RWPE1 (cell line): ENCODE measurements at regions not wholly inside any gene's neighbourhood (a gene's known extent, or its start where the extent isn't known, plus 50 kb on each side); places are given as distances from the start of the nearest gene placed in this dataset.

ENCODE experiments used
- CTCF ChIA-PET: fragments of 350-600 bp; sonication (Branson Sonifier 250); formaldehyde crosslinking; extraction: SDS; loops from one replicate; lab custom pipeline; 2021; lab: Yijun Ruan, JAX
- POLR2A ChIA-PET: fragments of 400-600 bp; formaldehyde crosslinking; extraction: SDS; loops from one replicate; lab custom pipeline; 2020; ENCODE audit warnings: antibody characterized with exemption; ENCODE audit not compliant: low non-redundant PET; lab: Yijun Ruan, JAX
- DNase-seq: peaks from one replicate; pipeline ENCODE4 v3.0.0; 2012; ENCODE audit warnings: low spot score
- H3K27ac ChIP-seq: fragments of 450-650 bp; 2 replicates; pipeline ENCODE4 v1.5.1; 2017
- TF ChIP-seq, protein P1 (sequence below): fragments of 450-650 bp; conservative IDR thresholded peaks from 2 replicates; pipeline ENCODE4 v1.5.1; 2017; ENCODE audit warnings: low read depth, mild to moderate bottlenecking

- no peak overlapping the region for H3K27ac ChIP-seq
- ChIA-PET POLR2A (no interaction called here), CTCF (no interaction called here)
- TF ChIP-seq, protein P1, sequence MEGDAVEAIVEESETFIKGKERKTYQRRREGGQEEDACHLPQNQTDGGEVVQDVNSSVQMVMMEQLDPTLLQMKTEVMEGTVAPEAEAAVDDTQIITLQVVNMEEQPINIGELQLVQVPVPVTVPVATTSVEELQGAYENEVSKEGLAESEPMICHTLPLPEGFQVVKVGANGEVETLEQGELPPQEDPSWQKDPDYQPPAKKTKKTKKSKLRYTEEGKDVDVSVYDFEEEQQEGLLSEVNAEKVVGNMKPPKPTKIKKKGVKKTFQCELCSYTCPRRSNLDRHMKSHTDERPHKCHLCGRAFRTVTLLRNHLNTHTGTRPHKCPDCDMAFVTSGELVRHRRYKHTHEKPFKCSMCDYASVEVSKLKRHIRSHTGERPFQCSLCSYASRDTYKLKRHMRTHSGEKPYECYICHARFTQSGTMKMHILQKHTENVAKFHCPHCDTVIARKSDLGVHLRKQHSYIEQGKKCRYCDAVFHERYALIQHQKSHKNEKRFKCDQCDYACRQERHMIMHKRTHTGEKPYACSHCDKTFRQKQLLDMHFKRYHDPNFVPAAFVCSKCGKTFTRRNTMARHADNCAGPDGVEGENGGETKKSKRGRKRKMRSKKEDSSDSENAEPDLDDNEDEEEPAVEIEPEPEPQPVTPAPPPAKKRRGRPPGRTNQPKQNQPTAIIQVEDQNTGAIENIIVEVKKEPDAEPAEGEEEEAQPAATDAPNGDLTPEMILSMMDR, result no peak
- DNase-seq, result no peak
Measured at GRCh38 chr19:56969156-56969555, 128.6 kb upstream of the PEG3 start.

DNA sequence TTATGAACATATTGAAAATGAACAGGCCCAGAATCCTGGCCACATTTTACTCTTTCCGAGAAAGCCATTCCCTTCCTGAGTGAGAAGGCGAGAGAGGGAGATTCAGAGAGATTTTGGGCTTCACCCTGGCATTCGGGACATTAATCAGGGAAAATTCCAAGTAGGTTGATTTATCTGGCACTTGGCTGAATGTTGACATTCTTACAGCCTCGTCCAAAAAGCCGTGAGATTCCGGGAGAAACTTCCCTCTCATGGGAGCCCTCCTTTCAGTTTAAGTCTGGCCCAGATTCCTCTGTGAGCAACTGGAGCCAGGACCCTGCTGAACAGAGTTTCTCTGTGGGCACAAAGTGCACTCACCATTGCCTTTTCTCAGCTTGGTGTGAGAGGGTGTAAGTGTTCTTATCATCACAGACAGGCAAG lies 129.2 kb upstream of the PEG3 start:
- ChIA-PET POLR2A (no interaction called here), CTCF (no interaction called here)
- TF ChIP-seq, protein P1, result no peak
- H3K27ac ChIP-seq, result no peak overlapping the region
- DNase-seq, result no peak

DNA sequence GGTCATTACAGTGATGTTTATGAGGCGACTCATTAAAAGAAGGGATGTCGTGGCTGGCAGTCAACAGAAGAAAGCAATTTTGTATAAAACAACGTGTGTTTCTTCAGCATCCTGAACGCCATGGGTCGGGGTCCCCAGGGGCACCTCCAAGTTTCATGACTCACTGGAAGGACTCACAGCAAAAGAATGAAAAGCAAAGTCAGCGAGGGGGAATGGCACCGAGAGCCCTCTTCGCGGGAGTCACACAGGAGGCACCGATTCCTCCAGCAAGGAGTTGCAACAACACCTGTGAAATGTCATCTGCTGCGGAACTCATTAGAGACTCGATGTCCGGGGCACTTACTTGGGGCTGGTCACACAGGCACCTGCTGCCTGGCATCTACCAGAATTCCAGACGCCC lies 130.7 kb upstream of the PEG3 start:
- POLR2A ChIA-PET, result no interaction called here
- DNase-seq, result no peak
- no peak overlapping the region for H3K27ac ChIP-seq
- CTCF ChIA-PET, result no interaction called here
- TF ChIP-seq, protein P1, result no peak

DNA sequence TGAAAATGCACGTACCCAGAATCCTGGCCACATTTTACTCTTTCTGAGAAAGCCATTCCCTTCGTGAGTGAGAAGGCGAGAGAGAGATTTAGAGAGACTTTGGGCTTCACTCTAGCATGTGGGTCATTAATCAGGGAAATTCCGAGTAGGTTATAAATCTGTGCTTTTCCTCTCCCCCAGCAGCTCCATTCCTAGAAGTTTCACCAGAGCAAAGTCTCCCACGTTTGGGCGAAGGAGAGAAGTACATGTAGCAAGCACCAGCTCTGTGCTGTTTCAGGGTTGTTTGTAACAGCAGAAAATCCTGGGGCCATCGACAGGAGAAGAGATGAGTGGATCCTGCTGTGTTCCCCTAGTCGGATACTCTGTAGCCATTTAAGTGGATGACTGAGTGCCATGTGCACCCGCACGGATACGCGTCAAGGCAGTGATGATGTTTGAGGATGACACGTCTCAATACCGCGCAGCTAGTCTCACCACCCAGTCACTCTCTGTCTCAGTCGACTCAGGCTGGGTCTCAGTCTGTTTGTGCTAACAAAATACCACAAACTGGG lies 131.8 kb upstream of the PEG3 start:
- ChIA-PET CTCF (no interaction called here), POLR2A (no interaction called here)
- TF ChIP-seq, protein P1, result no peak
- DNase-seq, result no peak
- no peak overlapping the region for H3K27ac ChIP-seq

DNA sequence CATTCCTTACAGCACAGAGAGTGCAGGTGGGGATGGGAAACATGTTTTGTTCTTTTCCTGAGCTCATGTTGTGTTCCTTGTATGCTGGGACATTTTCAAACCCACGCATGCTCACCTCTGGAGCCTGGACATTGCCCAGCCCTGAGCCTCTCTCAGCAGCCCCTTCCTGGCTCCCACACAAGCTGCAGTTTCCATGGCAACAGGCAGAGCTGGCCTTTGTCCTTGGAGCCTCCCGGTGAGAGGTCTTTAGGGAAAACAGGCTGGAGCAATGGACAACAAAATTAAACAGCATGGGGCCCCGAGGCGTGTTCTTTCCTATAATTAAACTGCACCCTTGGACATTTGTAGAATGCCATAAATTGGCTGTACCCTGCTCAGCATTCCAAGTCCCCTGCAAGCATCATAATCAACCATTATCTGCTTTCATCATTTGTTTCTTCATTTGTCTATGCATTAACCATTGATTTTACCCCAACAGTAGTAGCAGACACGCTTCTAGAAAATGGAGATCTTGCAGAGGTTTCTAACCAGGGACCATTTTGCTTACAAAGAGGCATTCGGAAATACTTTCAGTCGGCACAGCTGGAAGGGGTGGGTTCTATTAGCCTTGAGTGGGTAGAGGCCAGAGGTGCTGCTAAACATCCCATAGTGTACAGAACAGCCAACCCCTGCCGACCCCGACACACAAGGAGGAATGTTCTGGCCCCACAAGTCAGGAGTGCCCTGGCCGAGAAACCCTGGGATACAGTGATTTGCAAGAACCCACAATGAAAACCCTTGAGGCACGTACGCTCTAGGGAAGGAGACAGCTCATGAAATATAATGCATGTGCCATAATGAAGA lies 133.4 kb upstream of the PEG3 start:
- DNase-seq, result no peak
- ChIA-PET POLR2A (no interaction called here), CTCF (no interaction called here)
- no peak overlapping the region for H3K27ac ChIP-seq
- TF ChIP-seq, protein P1, result no peak

GRCh38 chr19:56974556-56975207 lies 134.2 kb upstream of the PEG3 start:
- no peak overlapping the region for H3K27ac ChIP-seq
- TF ChIP-seq, protein P1, result no peak
- ChIA-PET POLR2A (no interaction called here), CTCF (interaction anchor here (0.5 kb wide), 1 partner anchor 112 kb away, joined by 4 read pairs; no protein-coding TSS in a partner anchor)
- no peak for DNase-seq
